Activated B cell treated with CpG ODN at 0.5 μM for 24 hours (primary cell): ENCODE measurements at regions not wholly inside any gene's neighbourhood (a gene's known extent, or its start where the extent isn't known, plus 50 kb on each side); places are given as distances from the start of the nearest gene placed in this dataset.
"Not testable (repeated sequence)": the region's sequence is repeated elsewhere in the genome, so short reads cannot be mapped to it uniquely, and the experiment has no call there.

Experiments
- ATAC-seq: fragments of 200-7000 bp; cut with Tn5 transposase; one replicate; pipeline ENCODE4 v1.10.0; 2021; ENCODE audit warnings: low read depth, mild to moderate bottlenecking, moderate library complexity
- CTCF ChIA-PET: fragments of 350-600 bp; sonication (Branson Sonifier 250); formaldehyde crosslinking; loops from one replicate; lab custom pipeline; 2021; ENCODE audit warnings: antibody characterized with exemption; lab: Charles Lee
- POLR2A ChIA-PET: fragments of 350-600 bp; sonication (Branson Sonifier 250); formaldehyde crosslinking; loops from one replicate; lab custom pipeline; 2021; ENCODE audit warnings: antibody characterized with exemption; lab: Charles Lee
- DNase-seq: peaks from one replicate; pipeline ENCODE4 v3.0.0; 2022
- H3K27ac Mint-ChIP-seq: one replicate; pipeline ENCODE4 v1.8.0; 2020; ENCODE audit warnings: mixed read lengths
- H3K27me3 Mint-ChIP-seq: one replicate; pipeline ENCODE4 v1.8.0; 2021; ENCODE audit warnings: mixed read lengths
- H3K36me3 Mint-ChIP-seq: one replicate; pipeline ENCODE4 v1.8.0; 2021; ENCODE audit warnings: low read depth, mixed read lengths
- H3K4me1 Mint-ChIP-seq: one replicate; pipeline ENCODE4 v1.8.0; 2021; ENCODE audit warnings: mixed read lengths
- H3K4me3 Mint-ChIP-seq: one replicate; pipeline ENCODE4 v1.8.0; 2020; ENCODE audit warnings: mild to moderate bottlenecking, mixed read lengths
- H3K9me3 Mint-ChIP-seq: one replicate; pipeline ENCODE4 v1.8.0; 2020; ENCODE audit warnings: mixed read lengths
- intact Hi-C: fragments of 100-400 bp; cut with micrococcal nuclease; formaldehyde crosslinking; loops from one replicate; pipeline ENCODE4 v1.15.1; 2024
- TF ChIP-seq, protein P1 (sequence below): fragments of 200-600 bp; IDR thresholded peaks from one replicate; pipeline ENCODE4 v1.8.0; 2022; ENCODE audit warnings: antibody characterized with exemption, mild to moderate bottlenecking

- no peak overlapping the region for H3K4me3 Mint-ChIP-seq
- intact Hi-C loops: no loop called here
- DNase-seq: no peak
- ChIA-PET CTCF (no interaction called here), POLR2A (no interaction called here)
- peaks cover 2% of the 10 kb centered on the region for H3K27me3 Mint-ChIP-seq
- H3K4me1 Mint-ChIP-seq: no peaks in the 10 kb centered on the region
- no peak overlapping the region for H3K27ac Mint-ChIP-seq
- no peaks in the 10 kb centered on the region for H3K36me3 Mint-ChIP-seq
- TF ChIP-seq, protein P1, sequence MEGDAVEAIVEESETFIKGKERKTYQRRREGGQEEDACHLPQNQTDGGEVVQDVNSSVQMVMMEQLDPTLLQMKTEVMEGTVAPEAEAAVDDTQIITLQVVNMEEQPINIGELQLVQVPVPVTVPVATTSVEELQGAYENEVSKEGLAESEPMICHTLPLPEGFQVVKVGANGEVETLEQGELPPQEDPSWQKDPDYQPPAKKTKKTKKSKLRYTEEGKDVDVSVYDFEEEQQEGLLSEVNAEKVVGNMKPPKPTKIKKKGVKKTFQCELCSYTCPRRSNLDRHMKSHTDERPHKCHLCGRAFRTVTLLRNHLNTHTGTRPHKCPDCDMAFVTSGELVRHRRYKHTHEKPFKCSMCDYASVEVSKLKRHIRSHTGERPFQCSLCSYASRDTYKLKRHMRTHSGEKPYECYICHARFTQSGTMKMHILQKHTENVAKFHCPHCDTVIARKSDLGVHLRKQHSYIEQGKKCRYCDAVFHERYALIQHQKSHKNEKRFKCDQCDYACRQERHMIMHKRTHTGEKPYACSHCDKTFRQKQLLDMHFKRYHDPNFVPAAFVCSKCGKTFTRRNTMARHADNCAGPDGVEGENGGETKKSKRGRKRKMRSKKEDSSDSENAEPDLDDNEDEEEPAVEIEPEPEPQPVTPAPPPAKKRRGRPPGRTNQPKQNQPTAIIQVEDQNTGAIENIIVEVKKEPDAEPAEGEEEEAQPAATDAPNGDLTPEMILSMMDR: no peak
- no peak for ATAC-seq
- peaks cover 2% of the 10 kb centered on the region for H3K9me3 Mint-ChIP-seq
Observed at GRCh38 chr9:87781331-87781730, 55.4 kb downstream of the CTSL start.

- POLR2A ChIA-PET: no interaction called here
- TF ChIP-seq, protein P1: no peak
- H3K36me3 Mint-ChIP-seq: no peaks in the 10 kb centered on the region
Observed at GRCh38 chr9:87783180-87783579, 57.3 kb downstream of the CTSL start.

GRCh38 chr9:87785315-87785970 lies 59.5 kb downstream of the CTSL start:
- H3K27ac Mint-ChIP-seq, H3K4me1 Mint-ChIP-seq, ATAC-seq: not testable (repeated sequence)

More at GRCh38 chr9:87783180-87783579, 57.3 kb downstream of the CTSL start:
- DNase-seq: no peak
- H3K4me3 Mint-ChIP-seq: no peak overlapping the region
- CTCF ChIA-PET: no interaction called here
- no peak for ATAC-seq
- no peaks in the 10 kb centered on the region for H3K4me1 Mint-ChIP-seq
- H3K27me3 Mint-ChIP-seq: no peaks in the 10 kb centered on the region
- no peak overlapping the region for H3K27ac Mint-ChIP-seq
- intact Hi-C loops: no loop called here
- peaks cover 2% of the 10 kb centered on the region for H3K9me3 Mint-ChIP-seq

GRCh38 chr9:87786423-87786822 lies 60.5 kb downstream of the CTSL start:
- ATAC-seq: no peak
- Mint-ChIP-seq H3K27ac (no peak overlapping the region), H3K4me3 (no peak overlapping the region), H3K36me3 (no peaks in the 10 kb centered on the region), H3K27me3 (no peaks in the 10 kb centered on the region), H3K9me3 (no peaks in the 10 kb centered on the region), H3K4me1 (no peaks in the 10 kb centered on the region)
- DNase-seq: no peak
- intact Hi-C loops: no loop called here
- TF ChIP-seq, protein P1: no peak
- POLR2A ChIA-PET: no interaction called here
- CTCF ChIA-PET: no interaction called here

More at GRCh38 chr9:87785315-87785970, 59.5 kb downstream of the CTSL start:
- intact Hi-C loops, H3K36me3 Mint-ChIP-seq, H3K9me3 Mint-ChIP-seq, CTCF ChIA-PET, DNase-seq, H3K4me3 Mint-ChIP-seq, POLR2A ChIA-PET, H3K27me3 Mint-ChIP-seq: not testable (repeated sequence)

- Mint-ChIP-seq H3K27ac (no peak overlapping the region), H3K9me3 (no peaks in the 10 kb centered on the region), H3K4me3 (no peak overlapping the region), H3K4me1 (no peaks in the 10 kb centered on the region), H3K36me3 (no peaks in the 10 kb centered on the region), H3K27me3 (no peaks in the 10 kb centered on the region)
- DNase-seq (no peak), ATAC-seq (no peak)
- intact Hi-C loops: no loop called here
- CTCF ChIA-PET: no interaction called here
- POLR2A ChIA-PET: no interaction called here
- TF ChIP-seq, protein P1: no peak
Observed at GRCh38 chr9:87786876-87787275, 61.0 kb downstream of the CTSL start.

DNA sequence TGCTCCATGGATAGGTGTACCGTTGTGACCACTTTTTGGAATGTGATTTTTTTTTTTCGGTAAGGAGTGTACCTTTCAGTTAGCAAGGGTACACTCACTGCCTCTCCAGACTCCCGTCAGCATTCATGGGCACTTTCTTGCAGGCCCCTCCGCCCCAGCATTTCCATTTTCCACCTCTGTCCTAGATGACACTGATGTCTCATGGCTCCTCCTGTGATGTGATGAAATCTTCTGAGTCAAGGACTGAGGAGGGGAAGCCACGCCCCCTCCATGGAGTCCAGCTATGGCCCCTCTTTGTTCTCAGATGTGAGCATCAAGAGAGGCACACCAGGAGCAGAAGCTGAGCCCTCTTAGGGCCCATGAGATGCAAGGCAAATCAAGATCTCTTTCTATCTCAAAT lies 61.8 kb downstream of the CTSL start:
- no peak for ATAC-seq
- H3K27me3 Mint-ChIP-seq: no peaks in the 10 kb centered on the region
- no peak overlapping the region for H3K4me3 Mint-ChIP-seq
- TF ChIP-seq, protein P1: no peak
- no peak for DNase-seq
- no peak overlapping the region for H3K27ac Mint-ChIP-seq
- H3K9me3 Mint-ChIP-seq: no peaks in the 10 kb centered on the region
- no peaks in the 10 kb centered on the region for H3K4me1 Mint-ChIP-seq
- intact Hi-C loops: no loop called here
- CTCF ChIA-PET: no interaction called here
- H3K36me3 Mint-ChIP-seq: no peaks in the 10 kb centered on the region
- POLR2A ChIA-PET: no interaction called here
